ENCODE measurements at regions not wholly inside any gene's neighbourhood (a gene's known extent, or its start where the extent isn't known, plus 50 kb on each side); places are given as distances from the start of the nearest gene placed in this dataset.
"Not testable (repeated sequence)": the region's sequence is repeated elsewhere in the genome, so short reads cannot be mapped to it uniquely, and the experiment has no call there.

DNA sequence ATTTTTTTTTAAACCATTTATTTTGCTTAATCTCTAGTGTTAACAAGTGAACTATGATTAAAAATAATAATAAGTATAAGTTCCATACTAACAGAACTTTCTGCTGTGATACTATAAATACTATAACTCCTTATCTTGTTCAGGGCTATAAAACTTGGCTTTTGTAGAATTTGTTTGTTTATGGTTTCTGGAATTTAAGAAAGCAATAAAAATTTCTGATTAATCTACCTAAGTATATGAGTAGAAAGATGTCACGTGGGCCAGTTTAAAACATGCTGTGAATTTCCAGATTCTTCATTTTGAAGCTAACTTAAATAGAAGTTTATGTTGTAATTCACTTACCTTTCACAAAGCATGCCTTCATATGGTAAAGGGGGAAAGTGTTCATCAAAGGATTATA is 1236.3 kb upstream of the ACVR2A start:
- DNase-seq = no peak

DNA sequence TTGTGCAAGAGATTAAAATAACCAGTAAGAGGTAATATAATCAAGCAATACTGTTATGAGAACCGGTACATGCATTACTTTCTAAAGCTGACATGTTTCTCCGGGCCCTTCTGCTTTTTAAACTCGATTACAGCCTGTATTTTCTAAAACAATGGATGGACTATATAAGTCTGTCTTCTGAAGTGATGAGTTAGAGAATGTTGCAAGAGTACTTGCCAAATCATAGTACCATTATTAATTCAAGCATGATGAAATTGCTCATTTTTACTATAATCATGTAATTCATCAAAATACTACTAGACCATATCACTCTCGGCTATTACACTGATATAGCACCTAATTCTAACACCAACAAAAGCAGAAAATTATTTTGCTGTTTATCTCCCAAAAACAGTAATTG is 1240.3 kb upstream of the ACVR2A start:
- no peak for DNase-seq

DNA sequence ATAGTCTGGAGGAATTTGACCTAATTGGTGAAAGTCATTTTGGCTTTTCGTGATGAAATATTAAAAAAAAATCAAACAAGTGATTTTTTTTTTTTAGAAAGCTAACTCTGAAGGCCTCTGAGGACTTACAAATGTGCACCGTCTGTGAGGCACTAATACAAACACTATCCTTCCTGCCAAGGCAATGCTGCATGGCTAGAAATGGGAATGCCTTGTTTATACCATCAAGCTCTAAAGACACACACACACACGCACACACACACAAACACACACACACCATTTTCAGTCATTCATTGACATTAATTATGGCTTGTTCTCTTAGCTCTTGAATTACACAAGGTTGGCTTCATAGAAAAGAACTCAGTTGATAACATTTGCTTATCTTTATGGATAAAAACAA is 1242.0 kb upstream of the ACVR2A start:
- no peak for DNase-seq

DNA sequence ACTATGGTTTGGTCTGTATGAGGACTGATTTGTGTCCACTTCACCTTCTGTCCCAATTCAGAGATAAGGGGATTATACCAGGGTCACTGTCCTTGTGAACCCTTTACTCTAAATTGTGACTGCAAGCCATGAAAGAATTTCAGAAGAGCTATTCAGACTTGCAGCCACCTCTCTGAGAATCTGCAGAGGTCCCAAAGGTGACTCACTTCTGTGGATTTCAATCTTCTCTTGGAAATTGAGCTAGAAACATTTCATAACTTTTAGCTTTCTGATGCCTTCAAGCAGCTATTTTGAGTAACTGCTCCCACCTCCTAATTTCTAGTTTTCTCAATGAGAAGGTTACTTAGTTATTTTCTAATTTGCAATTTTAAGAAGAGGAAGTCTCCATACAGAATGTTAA is 1242.4 kb upstream of the ACVR2A start:
- DNase-seq = no peak

DNA sequence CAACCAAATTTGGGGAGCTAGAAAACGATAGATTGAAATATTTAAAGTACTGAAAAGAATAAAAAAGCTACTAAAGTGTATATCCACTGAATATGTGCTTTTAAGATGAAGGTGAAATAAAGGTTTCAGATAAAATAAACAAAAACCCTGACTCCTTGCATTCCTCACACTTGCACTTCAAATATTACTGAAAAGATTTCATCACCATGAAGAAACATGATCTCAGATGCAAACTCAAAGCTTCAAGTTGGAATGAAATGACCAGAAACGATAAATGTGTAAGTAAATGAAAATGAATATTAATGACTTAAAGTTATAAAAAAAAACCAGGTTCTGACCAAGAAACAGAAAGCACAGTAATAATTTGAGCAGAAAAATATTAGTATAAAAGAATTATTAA is 1246.0 kb upstream of the ACVR2A start:
- no peak for DNase-seq

DNA sequence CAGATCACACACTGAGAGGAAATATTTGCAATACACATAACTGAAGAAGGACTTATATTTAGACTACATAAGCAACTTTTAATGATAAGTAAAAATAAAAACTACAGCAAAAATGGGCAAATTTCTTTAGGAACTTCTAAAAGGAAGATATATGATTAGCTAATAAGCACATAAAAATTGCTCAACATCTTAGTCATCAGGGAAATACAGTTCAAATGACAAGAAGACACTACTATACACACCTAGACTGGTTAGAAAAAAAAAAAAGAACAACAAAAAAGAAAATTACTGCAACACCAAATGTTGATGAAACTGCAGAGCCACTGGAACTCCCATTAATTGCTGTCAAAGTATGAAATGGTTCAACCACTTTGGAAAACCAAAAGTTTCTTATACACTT is 1247.5 kb upstream of the ACVR2A start:
- DNase-seq = no peak

DNA sequence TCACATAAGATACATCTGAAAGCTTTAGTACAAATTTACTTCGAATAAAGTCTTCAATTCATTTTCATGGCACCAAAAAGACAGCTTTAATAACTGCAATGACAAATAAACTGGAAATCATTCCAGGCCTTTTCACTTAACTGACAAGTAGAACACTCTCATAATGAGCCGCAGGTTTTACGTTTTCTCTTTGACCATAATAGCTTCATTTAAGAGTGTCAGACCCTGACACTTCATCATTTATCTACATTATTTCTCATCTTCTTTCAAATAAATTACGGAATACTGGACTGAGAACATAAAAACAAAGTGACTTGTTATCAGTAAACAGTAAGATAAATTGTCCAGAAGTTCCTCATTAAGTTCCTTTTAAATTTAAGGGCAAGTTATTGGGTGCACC is 1252.9 kb upstream of the ACVR2A start:
- no peak for DNase-seq

DNA sequence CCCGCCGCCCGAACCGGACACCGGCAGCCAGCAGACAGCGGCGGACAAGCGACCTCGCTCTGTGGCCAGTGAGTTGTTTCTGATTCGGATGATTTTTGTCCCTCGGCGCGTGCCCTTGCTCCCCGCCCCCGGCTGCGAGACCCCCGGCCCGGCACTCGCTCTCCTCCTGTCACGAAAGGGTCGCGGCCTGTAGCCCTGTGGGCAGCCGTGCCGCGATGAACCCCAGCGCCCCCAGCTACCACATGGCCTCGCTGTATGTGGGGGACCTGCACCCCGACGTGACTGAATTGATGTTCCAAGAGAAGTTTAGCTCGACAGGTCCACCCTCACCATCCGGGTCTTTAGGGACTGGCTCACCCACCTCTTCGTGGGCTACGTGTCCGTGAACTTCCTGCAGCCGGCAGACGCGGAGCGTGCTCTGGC is 1257.5 kb upstream of the ACVR2A start:
- DNase-seq = no peak

DNA sequence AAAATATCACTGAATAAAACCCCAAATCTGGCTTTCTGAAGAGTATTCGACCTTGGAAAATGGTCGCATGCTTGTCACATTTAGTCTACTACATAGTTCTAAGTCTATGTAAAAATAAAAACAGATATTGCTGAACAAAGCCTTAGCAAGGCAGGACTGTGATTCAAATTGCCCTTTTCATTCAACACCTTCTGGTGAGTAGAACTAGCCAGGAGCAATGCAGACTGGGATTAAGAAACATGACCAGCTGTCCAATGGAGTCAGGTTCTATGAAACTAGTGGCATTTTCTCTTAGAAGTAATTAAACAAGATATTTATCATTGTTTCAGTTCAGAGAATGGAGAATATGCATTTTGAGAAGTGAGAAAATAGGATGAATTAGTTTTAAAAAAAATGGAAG is 1260.5 kb upstream of the ACVR2A start:
- DNase-seq = no peak

DNA sequence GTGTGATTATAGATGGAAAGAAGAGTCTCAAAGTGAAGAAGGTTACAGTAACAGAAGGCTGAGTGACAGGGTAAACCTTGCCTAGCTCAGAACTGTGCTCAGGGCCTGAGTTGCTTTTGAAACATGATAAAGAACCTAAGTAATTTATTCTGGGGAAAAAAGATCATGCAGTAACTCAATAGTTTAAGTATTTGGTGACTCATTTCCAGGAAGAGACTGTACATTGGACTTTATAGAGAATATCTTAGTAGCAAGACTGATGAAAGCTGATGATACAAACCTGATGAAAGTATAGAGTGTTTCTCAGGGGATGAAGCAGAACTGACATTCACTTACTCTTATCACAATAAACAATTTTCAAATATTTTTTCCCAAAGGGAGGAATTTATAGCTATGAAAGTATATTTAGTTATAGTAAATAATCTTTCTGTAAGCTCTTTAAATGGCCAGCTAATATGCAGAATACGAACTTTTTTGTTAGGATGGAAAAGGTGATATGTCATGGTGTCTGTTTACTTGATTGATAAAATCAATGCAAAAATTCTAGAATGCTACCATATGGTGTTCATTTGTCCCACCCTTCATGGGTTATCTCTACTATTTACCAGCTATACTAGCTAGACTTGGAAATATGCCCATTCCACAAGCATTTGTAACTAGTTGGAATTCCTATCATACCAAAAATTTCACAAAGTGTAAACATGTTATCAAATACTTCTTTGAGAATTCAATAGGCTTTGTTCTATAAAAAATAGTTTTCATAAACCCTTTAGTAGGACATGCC is 1265.5 kb upstream of the ACVR2A start:
- DNase-seq = no peak

DNA sequence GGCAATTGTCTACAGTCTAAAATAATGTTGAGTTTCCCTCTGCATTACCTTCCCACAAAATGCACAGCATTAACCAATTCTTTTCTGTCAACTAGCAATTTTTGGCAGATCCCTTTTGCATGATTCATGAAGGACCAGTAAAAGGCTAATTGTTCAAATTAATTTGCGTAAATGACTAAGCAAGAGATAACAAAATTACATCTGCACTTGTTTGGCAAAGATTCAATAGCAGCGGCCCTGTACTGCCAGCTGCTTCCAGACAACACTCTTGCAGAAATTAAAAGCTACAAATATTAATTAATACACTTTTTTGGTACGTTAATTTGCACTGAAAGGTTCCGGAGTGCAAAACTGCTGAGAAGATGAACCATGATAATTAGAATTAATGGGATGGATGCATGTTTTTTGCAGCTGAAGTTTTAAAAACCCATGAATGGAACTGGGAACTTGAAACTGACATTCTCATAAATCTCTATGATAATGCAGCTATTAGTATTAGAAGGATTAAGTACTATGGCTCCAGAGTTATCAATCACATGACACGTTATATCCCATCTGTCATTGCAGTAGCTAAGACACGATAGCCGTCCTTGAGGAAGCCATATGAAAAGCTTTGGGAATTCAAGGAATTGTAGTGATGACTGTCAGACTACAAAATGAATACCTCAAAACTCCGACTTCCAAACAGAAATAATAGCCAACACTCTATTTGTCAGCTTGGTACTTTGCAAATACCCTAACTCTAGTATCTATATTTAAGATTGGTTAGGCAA is 1268.3 kb upstream of the ACVR2A start:
- no peak for DNase-seq

DNA sequence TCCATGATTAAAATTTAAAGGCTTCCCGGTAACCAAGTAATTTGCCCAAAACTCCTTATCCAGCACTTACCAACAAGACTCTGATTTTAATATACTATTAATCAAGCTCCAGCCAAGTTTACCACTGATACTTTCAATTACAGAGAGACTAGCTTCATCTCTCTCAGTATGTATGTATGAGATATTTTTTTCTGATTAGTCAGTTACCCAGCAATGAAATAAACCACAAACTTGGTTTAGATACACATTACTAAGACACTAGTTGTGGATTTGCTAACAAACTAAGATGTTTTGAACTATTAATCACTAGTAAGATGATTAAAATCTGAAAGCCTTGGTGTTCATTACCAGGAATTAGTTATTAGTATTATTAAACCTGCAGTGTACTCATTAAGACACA is 1272.2 kb upstream of the ACVR2A start:
- DNase-seq = no peak

DNA sequence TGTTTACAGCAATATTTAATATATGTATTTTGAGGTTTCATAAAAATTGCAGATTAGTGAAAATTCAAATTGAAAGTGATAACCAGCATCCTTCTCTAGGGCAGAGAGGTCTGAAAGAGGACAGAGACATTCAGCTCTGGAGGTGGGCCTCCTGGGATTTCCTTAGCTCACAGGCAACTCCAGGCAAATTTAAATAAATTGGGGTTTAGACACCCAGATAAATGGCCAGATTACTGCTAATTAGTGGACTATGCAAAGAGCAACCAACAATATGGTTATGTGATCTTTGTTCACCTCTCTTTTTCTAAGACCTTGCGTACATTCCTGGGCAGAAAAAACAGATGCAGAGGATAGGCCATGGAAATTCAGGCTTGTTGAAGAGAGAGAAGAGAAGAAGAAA is 1282.8 kb upstream of the ACVR2A start:
- no peak for DNase-seq

DNA sequence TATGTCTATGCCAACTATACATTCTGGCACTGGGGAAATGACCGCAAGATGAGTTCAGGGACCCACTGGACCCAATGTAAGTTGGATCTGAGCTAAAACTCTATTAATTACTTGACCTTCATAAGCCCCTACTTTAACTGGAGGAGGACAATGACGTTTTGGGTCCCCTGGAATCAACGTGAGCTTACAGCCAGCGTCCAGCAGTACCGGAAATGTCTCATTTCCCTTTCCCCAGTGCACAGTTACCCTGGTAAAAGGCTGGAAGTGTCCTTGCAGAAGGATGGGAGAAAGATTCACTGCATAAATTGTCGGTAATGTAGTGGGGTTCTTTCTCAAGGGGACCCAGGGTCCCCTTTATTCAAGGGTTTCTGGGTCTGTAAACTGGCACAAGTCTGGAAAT is 1297.6 kb upstream of the ACVR2A start:
- DNase-seq = no peak

DNA sequence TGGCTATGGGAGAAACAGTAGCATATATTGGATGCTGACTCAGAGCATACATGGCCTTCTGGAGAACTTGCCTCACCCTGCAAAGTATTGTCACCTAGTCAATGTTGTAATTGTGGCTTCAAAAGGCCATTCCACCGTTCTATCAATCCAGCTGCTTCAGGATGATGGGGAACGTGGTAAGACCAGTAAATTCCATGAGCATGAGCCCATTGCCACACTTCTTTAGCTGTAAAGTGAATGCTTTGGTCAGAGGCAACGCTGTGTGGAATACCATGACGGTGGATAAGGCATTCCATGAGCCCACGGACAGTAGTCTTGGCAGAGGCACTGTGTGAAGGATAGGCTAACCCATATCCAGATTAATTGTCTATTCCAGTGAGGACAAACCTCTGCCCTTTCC is 1300.1 kb upstream of the ACVR2A start:
- DNase-seq = no peak

DNA sequence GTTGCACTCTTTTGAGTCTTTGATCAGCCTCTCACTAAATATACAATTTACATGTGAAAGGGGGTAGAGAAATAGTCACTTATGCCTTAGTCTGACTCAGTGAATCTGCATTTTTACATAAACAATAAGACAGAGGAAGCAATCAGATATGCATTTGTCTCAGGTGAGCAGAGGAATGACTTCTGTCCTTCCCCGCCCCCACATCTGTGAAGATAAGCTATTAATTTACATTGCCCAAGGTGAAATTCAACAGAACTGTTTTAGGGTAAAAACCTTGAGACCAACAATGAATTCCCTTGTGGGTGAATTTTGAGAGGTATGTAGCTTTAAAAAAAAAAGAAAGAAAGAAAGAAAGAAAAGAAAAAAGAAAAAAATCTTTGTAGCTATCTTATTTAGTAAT is 1302.9 kb upstream of the ACVR2A start:
- DNase-seq = no peak

DNA sequence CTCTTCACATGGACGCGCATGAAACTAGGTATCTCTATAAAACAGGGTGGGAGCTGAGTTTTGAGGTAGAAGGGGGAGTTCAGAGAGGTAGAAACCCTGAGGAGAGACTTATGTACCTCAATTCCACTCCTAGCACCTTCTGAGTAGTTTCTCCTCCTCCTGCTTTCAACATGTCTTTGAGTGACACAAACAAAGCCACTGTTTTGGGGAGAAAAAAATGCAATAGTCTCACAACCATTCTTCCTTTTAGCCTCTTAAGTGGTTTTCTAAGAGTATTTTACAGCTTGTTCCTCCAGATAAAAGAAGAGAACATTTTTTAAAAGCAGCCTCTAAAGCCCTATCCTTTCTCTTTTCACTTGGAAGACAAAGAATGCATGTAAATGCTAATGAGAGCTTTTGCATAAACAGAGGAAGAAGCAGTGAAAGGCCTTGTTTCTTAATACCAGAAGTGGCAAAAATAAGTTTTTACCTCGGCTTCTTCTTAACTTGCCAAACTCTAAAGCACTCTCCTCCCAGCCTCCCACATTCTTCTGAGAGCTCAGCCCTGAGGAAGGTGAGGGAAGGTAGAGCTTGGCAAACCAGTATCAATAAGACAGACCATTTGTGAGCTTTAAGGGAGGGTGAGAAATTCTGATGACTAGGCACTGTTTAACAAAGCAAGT is 1304.4 kb upstream of the ACVR2A start:
- no peak for DNase-seq

DNA sequence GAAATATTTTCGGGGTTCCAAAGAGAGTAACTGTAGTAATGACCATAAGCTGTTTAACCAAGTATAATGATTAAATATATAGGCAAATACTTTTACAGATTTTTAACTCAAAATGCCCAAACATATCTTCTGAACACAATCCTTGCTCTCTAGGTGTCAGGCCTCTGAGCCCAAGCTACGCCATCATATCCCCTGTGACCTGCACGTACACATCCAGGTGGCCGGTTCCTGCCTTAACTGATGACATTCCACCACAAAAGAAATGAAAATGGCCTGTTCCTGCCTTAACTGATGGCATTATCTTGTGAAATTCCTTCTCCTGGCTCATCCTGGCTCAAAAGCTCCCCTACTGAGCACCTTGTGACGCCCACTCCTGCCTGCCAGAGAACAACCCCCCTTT is 1305.1 kb upstream of the ACVR2A start:
- DNase-seq = not testable (repeated sequence)

DNA sequence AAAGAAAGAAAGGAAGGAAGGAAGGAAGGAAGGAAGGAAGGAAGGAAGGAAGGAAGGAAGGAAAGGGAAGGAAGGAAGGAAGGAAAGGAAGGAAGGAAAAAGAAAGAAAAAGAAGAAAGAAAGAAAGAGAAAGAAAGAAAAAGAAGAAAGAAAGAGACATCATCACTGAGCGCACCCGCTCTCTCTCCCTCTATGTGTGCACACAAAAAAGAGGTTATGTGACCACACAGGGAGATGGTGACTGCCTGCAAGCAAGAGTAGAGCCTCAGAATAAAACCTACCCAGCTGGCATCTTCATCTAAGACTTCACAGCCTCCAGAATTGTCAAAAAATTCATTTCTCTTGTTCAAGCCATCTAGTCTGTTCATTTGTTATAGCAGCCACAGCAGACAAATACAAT is 1307.4 kb upstream of the ACVR2A start:
- no peak for DNase-seq

DNA sequence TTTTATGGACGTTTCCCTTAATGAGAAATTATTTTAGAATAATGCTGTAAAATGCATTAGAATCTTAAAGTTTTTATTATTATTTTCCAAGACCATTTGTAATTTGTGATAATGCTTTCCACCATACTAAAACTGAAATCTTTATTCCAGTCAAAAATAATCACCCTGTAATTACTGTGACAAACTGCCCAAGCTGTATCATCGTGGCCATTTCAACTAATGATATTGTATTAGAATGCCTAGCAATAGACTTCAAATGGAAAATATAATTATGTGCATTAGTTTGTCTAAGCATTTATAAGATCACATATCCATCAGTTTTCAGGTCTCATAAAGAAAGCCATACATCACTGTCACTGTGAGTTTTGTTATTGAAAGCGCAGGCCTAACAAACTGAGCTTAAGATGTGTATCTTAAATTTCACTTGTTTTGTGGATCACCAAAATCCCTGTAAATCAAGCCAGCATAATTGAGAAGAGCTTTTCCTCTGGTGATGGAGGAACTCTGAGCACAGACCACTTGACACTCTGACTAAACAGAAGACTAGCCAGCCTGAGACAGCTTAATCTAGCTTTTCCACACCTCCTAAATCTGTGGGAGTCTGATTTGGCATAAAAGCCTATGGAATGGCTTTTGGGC is 1312.2 kb upstream of the ACVR2A start:
- DNase-seq = no peak

DNA sequence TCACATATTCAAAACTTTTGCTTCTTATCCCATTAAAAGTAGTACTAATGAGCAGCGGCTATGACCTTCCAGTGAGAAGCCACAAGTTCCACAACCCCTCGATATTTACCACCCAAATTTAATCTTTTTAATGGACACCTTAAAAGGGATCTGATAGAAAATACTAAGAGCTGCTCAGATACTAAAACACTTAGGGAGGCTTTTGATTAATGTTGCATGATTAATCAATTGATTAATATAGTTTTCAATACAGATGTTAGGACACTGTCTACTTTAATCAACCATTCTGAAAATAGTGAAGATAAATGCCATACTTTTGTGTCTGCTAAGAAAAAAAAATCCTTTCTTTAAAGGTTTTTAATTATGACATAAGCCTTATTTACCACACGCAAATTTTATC is 1312.8 kb upstream of the ACVR2A start:
- DNase-seq = no peak

DNA sequence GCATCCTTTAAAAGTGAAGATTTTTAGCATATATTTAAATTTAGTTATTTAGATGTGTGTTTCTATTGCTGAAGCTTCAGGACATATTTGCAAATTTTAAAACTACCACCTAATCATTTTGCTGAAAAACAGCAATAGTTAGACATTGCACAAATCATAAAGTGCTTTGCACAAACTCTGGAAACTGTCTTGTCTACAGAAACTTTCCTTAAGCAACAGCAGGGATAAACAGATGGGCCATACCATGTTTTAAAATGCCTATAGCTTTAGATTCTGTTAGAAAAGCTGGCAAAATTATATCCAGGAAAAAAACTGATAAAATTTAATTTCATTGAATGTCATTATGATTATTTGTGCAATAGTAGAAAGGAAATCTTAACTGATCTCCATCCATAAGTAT is 1313.9 kb upstream of the ACVR2A start:
- DNase-seq = no peak

DNA sequence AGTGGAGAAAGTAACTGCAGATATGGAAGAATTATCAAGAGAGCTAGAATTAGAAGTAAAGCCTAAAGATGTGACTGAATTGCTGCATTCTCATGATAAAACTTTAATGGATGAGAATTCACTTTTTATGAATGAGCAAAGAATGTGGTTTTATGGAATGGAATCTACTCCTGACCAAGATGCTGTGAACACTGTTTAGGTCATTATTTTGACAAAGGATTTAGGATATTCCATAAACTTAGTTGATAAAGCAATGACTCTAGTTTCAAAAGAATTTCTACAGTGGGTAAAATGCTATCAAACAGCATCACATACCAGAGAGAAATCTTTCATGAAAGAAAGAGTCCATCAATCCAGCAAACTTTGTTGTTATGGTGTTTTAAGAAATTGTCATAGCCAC is 1317.7 kb upstream of the ACVR2A start:
- DNase-seq = no peak

DNA sequence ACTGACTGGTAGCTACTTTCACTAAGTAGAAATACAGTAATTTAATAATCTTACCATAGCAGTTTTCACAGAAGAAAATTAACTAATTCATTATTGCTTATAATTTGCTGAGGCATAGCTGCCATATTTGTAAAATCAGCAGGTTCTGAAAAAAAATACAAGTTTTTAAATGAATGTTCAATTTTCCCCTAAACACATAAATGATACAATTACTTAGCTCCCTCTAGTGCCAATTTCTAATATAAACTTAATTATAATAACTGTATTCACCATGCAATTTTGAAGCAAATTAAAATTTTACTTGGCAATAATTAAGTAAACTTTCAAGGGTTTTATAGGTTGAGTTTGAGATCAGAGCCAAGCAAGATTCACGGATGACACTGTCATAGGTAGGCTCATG is 1321.6 kb upstream of the ACVR2A start:
- DNase-seq = no peak
